Right renal pelvis (tissue), 4 donors: ENCODE measurements at regions not wholly inside any gene's neighbourhood (a gene's known extent, or its start where the extent isn't known, plus 50 kb on each side); places are given as distances from the start of the nearest gene placed in this dataset.
"Not testable (repeated sequence)": the region's sequence is repeated elsewhere in the genome, so short reads cannot be mapped to it uniquely, and the experiment has no call there.

ENCODE experiments used
- DNase-seq, 4 donors: peaks; one replicate each; pipeline ENCODE4 v3.0.0-alpha.2; 2013; ENCODE audit warnings: low read depth in 4 of 4, low spot score in 3 of 4, missing footprints in 1 of 4

GRCh38 chrX:101823236-101823635 lies 108.6 kb downstream of the ZMAT1 start:
- no peak for DNase-seq

DNA sequence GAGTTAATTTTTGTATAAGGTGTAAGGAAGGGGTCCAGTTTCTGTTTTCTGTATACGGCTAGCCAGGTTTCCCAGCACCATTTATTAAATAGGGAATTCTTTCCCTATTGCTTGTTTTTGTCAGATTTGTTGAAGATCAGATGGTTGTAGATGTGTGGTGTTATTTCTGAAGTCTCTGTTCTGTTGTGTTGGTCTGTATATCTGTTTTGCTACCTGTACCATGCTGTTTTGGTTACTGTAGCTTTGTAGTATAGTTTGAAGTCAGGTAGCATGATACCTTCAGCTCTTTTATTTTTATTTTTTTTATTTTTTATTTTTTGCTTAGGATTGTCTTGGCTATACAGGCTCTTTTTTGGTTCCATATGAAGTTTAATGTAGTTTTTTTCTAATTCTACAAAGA lies 114.1 kb downstream of the ZMAT1 start:
- not testable (repeated sequence) for DNase-seq

DNA sequence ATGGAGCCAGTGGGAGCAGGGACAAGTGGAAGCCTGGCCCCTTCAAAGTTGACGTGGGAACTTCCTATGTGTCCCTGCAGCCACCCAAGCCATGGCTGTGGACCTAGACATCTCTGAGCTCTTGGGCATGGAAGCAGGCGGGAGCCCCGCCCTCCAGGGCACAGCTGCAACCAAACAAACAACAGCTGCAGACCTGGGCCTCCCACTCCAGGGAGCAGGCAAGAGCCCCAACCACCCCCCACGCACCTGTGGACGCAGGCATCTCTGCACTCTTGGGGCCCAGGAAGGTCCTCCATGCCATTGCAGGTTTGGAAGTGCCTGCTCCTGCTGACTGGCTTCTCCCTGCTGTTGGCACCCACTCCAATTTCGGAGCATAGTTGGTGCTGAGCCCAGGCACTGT lies 118.6 kb downstream of the ZMAT1 start:
- DNase-seq: no peak

DNA sequence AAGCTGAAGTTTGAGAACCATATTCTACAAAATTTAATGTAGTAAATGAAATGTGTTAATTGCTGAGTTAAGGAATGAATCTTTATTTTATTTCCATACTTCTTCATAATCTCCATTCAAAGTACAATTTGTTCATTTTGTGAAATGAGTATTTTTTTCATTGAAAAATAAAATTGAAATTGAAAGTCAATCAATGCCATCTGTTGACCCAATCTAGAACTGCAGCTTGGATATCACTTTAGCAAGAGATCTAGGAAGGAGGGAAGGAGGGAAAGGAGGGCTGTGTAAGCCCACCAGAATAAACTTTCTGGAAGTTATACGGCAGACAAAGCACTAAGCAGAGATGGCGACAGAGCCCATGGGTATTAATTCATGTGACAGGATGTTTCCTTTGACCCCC lies 128.4 kb downstream of the ZMAT1 start:
- no peak for DNase-seq

- DNase-seq: peak; percentile 74 to 87 (median 76)
Measured at GRCh38 chrX:101799387-101799786, 132.4 kb downstream of the ZMAT1 start.

DNA sequence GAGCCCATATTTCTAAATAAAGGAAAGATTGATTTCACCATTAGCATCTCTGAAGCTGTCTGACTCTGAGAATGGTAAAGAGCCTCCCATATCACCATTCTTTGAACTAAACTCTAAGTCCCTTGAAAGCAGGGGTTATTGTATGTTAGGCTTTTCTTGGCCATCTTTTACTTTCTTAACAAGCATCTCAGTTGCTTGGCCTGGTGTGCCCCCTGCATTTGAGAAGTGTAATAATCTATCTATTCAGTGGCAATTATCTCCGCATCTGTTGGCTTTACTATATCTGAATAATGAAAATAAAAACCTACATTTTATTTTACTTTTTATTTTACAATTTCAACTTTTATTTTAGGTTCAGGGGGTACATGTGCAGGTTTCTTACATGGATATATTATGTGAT lies 128.3 kb upstream of the ARMCX2 start:
- DNase-seq: no peak

DNA sequence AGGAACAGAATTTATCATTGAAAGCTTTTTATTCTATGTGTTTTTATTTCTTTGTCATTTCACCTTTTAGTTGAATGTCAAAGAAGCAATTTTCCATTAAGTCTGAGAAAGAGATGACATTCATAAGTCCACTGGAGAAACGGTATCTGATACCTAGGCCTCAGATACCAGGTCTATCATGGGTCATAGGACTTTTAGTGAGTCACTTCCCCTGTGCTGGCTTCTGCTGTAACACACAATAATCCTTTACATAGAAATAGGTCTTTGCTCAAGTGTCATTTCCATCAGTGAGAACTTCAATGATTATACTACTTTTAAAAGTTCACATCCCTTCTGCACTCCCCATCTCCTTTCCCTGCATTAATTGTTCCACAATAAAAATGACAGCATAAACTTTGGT lies 125.5 kb upstream of the ARMCX2 start:
- no peak for DNase-seq

DNA sequence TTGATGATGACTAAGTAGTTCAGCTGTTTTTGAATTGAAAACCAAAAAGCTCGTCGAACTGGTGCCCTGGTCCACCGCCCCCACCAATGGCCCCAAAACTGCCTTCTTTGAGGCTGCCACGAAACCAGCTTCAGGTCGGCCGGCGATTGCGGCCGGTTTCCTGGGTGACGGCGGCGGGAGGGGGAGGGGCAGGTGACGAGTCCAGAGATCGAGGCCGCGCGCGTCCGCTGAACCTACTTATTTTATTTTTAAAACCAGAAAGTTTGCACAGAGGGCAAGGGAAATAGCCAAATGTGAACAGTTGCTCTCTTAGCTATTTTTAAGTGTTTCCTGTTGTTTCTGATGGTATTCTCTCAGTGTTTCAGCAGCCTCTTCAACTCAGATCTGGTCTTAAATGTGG lies 120.8 kb upstream of the ARMCX2 start:
- DNase-seq: not testable (repeated sequence)

- DNase-seq: no peak
Measured at GRCh38 chrX:101774340-101774739, 114.7 kb upstream of the ARMCX2 start.

- no peak for DNase-seq
Measured at GRCh38 chrX:101764538-101764937, 104.9 kb upstream of the ARMCX2 start.

- peak in 2 of 4 donors; percentile 0 to 5 for DNase-seq
Measured at GRCh38 chrX:101759000-101759399, 99.3 kb upstream of the ARMCX2 start.

DNA sequence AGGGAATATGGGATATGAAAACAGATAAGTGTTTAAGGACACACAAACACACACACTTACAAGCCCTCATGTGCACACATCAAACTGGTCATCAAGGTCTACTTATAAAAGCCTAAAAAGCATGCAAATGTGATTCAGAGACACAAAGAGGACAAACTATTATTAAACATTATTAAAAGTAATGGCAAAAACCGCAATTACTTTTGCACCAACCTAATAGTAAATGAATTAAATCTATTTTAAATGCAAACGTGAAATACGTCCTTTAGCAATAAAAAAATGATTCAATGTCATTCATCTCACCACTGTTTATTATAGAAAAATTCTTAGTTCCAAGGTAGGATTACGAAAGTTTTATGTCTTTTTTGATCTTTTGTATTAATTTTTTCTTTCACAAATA lies 91.1 kb upstream of the ARMCX2 start:
- DNase-seq: no peak

- no peak for DNase-seq
Measured at GRCh38 chrX:101749436-101749835, 89.8 kb upstream of the ARMCX2 start.

DNA sequence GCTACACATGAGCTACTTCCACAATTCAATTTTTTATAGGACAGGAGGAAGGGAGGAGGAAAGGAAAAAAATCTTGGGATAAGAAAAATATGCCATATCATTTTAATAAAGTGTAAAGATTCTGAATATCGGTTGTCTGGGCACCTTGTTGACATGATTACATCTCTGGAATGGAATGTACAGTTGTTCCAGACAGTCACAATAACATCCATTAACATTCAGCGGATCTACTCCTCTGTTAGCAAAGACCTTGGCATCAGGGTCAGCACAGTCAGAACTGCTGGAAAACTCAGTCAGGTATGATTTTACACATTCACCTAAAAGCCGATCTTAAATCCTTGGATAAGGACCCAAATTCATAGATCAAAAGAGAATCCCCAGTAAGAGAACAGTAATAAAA lies 85.4 kb upstream of the ARMCX2 start:
- no peak for DNase-seq

DNA sequence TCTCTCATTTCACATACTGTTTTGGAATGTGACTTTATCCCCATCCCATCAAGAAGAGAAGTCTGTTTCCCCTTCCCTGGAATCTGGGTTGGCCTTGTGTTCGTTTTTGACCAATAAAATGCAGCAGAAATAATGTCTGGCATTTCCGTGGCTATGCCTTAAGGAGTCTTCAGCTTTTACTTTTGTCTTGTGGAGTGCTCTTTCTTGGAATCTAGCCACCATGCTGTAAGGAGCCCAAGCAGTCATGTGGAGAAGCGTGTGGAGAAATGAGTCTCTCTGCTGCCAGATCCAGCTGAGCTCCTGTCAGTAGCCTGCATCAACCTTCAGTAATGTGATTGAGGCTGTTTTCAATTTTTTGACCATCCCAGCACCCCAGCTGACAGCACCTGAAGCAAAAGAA lies 84.4 kb upstream of the ARMCX2 start:
- no peak for DNase-seq

- no peak for DNase-seq
Measured at GRCh38 chrX:101740642-101741041, 81.0 kb upstream of the ARMCX2 start.

DNA sequence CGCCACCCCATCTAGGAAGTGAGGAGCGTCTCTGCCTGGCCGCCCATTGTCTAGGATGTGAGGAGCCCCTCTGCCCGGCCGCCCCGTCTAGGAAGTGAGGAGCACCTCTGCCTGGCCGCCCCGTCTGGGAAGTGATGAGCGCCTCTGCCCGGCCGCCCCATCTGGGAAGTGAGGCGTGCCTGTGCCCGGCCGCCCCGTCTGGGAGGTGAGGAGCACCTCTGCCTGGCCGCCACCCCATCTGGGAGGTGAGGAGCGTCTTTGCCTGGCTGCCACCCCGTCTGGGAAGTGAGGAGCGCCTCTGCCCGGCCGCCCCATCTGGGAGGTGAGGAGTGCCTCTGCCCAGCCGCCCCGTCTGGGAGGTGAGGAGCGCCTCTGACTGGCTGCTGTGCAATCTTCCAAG lies 79.2 kb upstream of the ARMCX2 start:
- not testable (repeated sequence) for DNase-seq

DNA sequence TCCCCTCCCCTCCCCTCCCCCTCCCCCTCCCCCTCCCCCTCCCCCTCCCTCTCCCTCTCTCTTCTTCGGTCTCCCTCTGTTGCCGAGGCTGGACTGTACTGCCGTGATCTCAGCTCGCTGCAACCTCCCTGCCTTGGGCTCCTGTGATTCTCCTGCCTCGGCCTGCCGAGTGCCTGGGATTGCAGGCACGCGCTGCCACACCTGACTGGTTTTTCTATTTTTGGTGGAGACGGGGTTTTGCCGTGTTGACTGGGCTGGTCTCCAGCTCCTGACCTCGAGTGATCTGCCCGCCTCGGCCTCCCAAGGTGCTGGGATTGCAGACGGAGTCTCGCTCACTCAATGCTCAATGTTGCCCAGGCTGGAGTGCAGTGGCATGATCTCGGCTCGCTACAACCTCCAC lies 78.8 kb upstream of the ARMCX2 start:
- not testable (repeated sequence) for DNase-seq

DNA sequence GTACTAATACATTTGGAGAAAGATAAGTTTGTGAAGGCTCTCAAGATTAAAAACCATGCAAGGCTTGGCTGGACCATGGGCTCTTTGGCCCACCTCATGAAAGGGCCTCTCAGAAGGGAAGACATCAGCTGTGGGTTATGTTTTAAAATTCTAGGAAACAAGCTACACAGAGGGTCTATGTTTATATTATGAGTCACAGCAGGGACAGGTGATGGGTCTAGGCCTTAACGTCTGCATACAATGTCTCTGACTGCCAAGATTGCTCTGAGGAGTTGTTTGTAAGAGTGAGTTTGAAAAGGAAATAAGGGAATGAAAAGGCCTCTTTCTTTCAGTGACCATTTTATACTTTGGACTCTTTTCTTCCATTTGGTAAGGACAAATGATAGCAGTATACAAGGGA lies 77.0 kb upstream of the ARMCX2 start:
- DNase-seq: no peak

- DNase-seq: no peak
Measured at GRCh38 chrX:101732870-101733269, 73.2 kb upstream of the ARMCX2 start.

DNA sequence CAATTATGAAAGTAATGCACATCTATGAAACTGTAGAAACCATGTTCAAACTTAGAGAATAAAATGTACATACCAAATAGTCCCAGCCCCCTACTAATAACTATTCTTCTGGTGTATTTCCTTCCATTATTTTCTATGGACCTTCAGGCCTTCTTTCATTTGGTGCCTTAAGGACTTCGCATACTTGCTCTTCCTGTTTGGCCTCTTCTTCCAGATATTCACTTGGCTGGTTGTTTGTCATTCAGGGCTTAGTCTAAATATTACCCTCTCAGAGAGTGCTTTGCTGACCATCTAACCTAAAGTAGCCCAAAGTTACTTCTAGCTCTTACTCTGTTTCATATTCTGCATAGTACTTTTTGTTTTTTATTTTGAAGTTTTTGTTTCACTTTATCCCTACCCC lies 70.3 kb upstream of the ARMCX2 start:
- no peak for DNase-seq
